Ovary (tissue), 7 donors: ENCODE measurements at regions not wholly inside any gene's neighbourhood (a gene's known extent, or its start where the extent isn't known, plus 50 kb on each side); places are given as distances from the start of the nearest gene placed in this dataset.

Experiments used
- DNase-seq, 5 donors: peaks; one replicate each; pipeline ENCODE4 v3.0.0-alpha.2; 2019 to 2020
- H3K27ac ChIP-seq, 2 donors: fragments of 200-600 bp; one replicate each; pipeline versions ENCODE4 v1.5.1 to v1.8.0; 2019 to 2022
- H3K27me3 ChIP-seq: fragments of 200-600 bp; one replicate; pipeline ENCODE4 v1.8.0; 2022
- H3K36me3 ChIP-seq: fragments of 200-600 bp; sonication (generic); one replicate; pipeline ENCODE4 v1.5.1; 2019
- H3K4me1 ChIP-seq: one replicate; pipeline ENCODE4 v1.8.1; 2013; ENCODE audit warnings: mild to moderate bottlenecking, moderate library complexity; ENCODE audit not compliant: insufficient read depth
- H3K4me3 ChIP-seq: fragments of 200-600 bp; sonication (generic); one replicate; pipeline ENCODE4 v1.5.1; 2017
- H3K9me3 ChIP-seq, 2 donors: fragments of 200-600 bp in 1 of 2; sonication (generic) in 1 of 2; one replicate each; pipeline versions ENCODE4 v1.5.1 to v1.8.1; 2013 to 2019; ENCODE audit warnings: mild to moderate bottlenecking in 1 of 2, moderate library complexity in 1 of 2
- CTCF ChIP-seq, 3 donors: fragments of 450-650 bp in 2 of 3; fragments of 200-600 bp in 1 of 3; IDR thresholded peaks; one replicate each; pipeline versions ENCODE4 v1.5.1 to v1.8.0; 2016 to 2022; ENCODE audit warnings: antibody characterized with exemption in 3 of 3, mild to moderate bottlenecking in 1 of 3
- EP300 ChIP-seq: sonication (generic); formaldehyde crosslinking; IDR thresholded peaks from one replicate; pipeline ENCODE4 v1.6.1; 2017; ENCODE audit warnings: antibody characterized with exemption
- POLR2A ChIP-seq: fragments of 450-650 bp; IDR thresholded peaks from one replicate; pipeline ENCODE4 v1.6.1; 2017; ENCODE audit warnings: antibody characterized with exemption, mild to moderate bottlenecking, moderate library complexity
- WGBS, 3 donors: extraction: QIAGEN DNeasy Blood & Tissue Kit in 1 of 3; methylation state at CpG; one replicate each; pipeline versions ENCODE4 v1.1.5 to v1.1.7; 2013 to 2017; 5-methylcytosine and 5-hydroxymethylcytosine counted together
- intact Hi-C, 4 donors: fragments of 100-400 bp; cut with DNase I; formaldehyde crosslinking; loops; one replicate each; pipeline versions ENCODE4 v1.11.0 to v1.15.1; 2022 to 2023
- donor health status: DM: no; HTN: no; CAD: no; lungs with moderate emphysema.
- donor health status: DM: no; HTN: no; CAD: no.
- donor health status: Bipolar disorder and iron deficiency.
- donor health status: DM: no; HTN: no; CAD: no.
- donor health status: DM: yes; HTN: yes; CAD: no.

GRCh38 chr3:132231633-132232032, 85.6 kb upstream of the ACP3 start:
- H3K36me3 ChIP-seq: no peaks in the 10 kb centered on the region
- H3K4me1 ChIP-seq: no peaks in the 10 kb centered on the region
- H3K9me3 ChIP-seq: no peaks in the 10 kb centered on the region
- intact Hi-C loops: no loop called here
- no peak for DNase-seq
- no peak overlapping the region for H3K4me3 ChIP-seq
- no peaks in the 10 kb centered on the region for H3K27me3 ChIP-seq
- no peak overlapping the region for H3K27ac ChIP-seq
- TF ChIP-seq CTCF (IDR thresholded peaks at IDR 0.05) (no peak), EP300 (no peak), POLR2A (no peak)

GRCh38 chr3:132232231-132232792, 84.9 kb upstream of the ACP3 start:
- Histone ChIP-seq H3K27me3 (no peaks in the 10 kb centered on the region), H3K4me3 (no peak overlapping the region), H3K9me3 (no peaks in the 10 kb centered on the region), H3K36me3 (no peaks in the 10 kb centered on the region), H3K27ac (no peak overlapping the region), H3K4me1 (no peaks in the 10 kb centered on the region)
- 1 to 5% (median 2%) methylated on average over 2 of the region's 2 CpGs for WGBS, 3 donors
- intact Hi-C loops: no loop called here
- TF ChIP-seq EP300 (no peak), CTCF (IDR thresholded peaks at IDR 0.05) (no peak), POLR2A (no peak)
- DNase-seq: no peak

- no peak for DNase-seq
- Histone ChIP-seq H3K4me1 (no peaks in the 10 kb centered on the region), H3K4me3 (no peak overlapping the region), H3K27ac (no peak overlapping the region), H3K36me3 (no peaks in the 10 kb centered on the region), H3K27me3 (no peaks in the 10 kb centered on the region), H3K9me3 (no peaks in the 10 kb centered on the region)
- TF ChIP-seq POLR2A (no peak), CTCF (IDR thresholded peaks at IDR 0.05) (no peak), EP300 (no peak)
- intact Hi-C loops: no loop called here
- 63 to 73% (median 66%) methylated on average over 4 of the region's 4 CpGs for WGBS, 3 donors
Observed at GRCh38 chr3:132236701-132237651, 80.2 kb upstream of the ACP3 start.

GRCh38 chr3:132237652-132238032, 79.6 kb upstream of the ACP3 start:
- H3K36me3 ChIP-seq: no peaks in the 10 kb centered on the region
- no peak for TF ChIP-seq CTCF (IDR thresholded peaks at IDR 0.05)
- TF ChIP-seq POLR2A: no peak
- TF ChIP-seq EP300: no peak
- no peak overlapping the region for H3K27ac ChIP-seq
- no peak overlapping the region for H3K4me3 ChIP-seq
- no peaks in the 10 kb centered on the region for H3K4me1 ChIP-seq
- intact Hi-C loops: no loop called here
- no peak for DNase-seq
- no peaks in the 10 kb centered on the region for H3K27me3 ChIP-seq
- H3K9me3 ChIP-seq: no peaks in the 10 kb centered on the region
